Activated effector memory CD4-positive, alpha-beta T cell treated with anti-CD3 and anti-CD28 coated beads, Interleukin-2, amount 50 U/mL, for 16 hours (primary cell): ENCODE measurements at regions not wholly inside any gene's neighbourhood (a gene's known extent, or its start where the extent isn't known, plus 50 kb on each side); places are given as distances from the start of the nearest gene placed in this dataset.

Source experiments
- DNase-seq: peaks from one replicate; pipeline ENCODE4 v3.0.0-alpha.2; 2020

DNA sequence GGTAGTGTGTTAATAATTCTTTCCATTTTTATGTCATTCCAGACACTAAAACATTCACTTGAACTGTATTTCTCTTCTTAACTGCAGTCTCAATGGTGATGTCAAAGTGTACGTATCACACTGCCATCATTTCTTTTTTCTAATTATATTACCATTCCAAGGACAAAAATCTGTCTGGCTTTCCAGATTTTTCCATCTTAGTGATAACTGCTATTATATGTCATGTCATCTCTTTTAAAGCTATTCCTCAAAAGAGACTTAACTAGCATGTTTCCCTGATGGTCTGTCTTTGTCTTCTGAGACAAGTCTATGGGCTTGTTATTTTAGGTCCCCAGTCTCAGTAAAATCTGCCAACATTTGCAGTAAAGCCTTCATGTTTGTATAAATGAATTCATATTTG lies 1207.1 kb downstream of the PCDH17 start:
- DNase-seq: no peak

DNA sequence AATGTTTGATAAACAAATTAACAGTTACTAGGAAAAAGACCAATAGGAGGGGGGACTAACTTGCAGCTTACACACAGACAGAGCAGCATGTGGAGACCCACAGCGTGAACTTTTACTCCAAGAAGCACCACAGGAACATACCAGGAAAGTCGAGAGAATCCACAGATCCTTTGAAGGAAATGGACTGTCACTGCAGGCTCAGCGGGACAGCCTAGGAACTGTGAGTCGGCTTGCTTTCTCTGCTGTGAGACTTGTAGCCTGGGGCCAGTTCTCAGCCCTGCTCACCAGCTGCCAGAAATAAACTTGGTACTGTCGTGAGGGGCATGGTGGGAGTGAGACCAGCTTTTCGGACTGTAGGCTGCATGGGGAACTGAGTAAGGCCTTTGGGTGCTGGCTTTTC lies 1211.5 kb downstream of the PCDH17 start:
- no peak for DNase-seq

DNA sequence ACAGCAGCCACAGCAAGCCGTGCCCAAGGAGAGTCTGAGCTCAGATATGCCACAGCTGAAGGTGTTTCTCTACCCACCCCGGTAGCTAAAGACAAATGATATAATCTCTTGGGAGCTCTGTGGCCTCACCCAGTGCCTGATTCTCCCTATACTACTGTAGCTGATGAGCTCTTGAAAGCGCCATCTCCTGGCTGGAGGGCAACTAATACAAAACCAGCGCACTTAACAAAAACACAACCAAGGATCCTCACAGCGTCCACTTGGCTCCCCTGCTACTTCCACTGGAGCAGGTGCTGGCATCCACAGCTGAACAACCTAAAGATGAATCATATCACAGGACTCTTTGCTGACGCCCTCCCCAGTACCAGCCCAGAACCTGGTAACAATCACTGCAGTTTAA lies 1212.0 kb downstream of the PCDH17 start:
- no peak for DNase-seq

DNA sequence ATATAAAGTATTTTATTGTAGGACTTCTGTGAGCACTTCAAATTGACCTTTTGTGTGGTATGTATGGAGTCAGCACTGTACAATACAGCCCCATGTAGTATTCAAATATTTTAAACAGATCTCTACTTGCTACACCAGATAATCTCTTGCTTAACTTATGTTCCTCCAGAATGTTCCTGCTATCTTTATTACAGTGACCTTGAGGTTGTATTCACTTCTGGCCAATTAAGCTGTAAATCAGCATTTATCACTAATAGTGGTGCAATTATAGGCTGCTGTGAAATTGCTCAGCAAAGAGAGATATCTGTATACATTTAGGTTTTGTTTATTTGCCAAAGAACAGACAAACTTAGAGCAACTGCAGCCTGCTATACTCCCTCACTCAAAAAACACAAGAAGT lies 1218.6 kb downstream of the PCDH17 start:
- no peak for DNase-seq

DNA sequence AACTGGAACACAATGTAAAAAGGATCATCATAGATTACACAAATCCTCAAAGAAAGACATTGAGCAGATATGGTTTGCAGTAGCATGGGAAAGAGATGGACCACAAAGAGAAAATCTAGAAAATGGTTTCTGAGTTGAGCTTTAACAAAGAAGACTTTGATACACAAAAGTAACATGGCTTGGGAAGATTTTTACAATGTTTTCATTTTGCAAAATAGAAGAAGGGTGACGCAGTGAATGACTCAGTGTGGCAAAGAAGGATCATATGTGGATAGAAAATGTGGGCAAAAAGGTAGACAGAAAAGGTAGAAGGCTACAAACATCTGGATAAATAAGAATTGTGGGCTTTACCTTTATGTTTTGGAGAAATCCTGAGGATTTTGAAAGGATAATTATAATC lies 1220.5 kb downstream of the PCDH17 start:
- DNase-seq: no peak

DNA sequence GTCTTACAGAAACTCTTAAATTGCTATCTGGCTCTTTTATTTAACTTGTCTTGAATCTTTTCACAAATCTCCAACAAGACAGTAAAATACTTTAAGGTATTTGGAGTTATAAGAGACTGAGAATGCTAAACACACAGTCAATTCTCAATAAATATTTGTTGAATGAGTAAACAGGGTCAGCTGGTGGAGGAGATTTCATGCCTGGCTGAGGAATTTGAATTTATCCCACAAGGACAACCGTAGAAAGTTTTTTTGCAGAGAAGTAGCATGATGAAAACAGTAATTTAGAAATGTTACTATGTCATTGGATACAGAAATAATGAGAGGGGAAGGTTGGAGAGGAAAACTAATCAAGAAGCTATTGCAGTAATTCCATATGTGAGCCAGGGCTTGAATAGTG lies 1223.7 kb downstream of the PCDH17 start:
- DNase-seq: no peak

DNA sequence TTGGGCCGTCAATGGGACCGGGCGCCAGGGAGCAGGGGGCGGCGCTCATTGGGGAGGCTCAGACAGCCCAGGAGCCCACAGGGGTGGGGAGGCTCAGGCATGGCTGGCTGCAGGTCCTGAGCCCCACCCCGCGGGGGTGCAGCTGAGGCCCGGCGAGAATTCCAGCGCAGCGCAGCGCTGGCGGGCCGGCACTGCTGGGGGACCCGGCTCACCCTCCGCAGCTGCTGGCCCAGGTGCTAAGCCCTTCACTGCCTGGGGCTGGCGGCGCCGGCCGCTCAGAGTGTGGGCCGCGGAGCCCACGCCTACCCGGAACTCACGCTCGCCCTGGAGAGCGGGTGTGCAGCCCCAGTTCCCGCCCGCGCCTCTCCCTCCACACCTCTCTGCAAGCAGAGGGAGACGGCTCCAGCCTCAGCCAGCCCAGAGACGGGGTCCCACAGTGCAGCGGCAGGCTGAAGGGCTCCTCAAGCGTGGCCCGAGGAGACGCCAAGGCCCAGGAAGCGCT lies 1227.4 kb downstream of the PCDH17 start:
- DNase-seq: no peak

DNA sequence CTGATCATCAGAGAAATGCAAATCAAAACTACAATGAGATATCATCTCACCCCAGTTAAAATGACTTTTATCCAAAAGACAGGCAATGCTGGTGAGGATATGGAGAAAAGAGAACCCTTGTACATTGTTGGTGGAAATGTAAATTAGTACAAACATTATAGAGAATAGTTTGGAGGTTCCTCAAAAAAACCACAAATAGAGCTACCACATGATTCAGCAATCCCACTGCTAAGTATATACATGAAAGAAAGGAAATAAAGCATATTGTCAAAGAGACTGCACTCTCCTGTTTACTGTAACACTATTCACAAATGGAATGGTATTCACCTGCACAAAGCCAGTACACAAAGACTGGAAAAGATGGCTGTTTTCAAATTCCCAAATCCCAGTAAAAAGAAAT lies 1233.7 kb downstream of the PCDH17 start:
- no peak for DNase-seq

DNA sequence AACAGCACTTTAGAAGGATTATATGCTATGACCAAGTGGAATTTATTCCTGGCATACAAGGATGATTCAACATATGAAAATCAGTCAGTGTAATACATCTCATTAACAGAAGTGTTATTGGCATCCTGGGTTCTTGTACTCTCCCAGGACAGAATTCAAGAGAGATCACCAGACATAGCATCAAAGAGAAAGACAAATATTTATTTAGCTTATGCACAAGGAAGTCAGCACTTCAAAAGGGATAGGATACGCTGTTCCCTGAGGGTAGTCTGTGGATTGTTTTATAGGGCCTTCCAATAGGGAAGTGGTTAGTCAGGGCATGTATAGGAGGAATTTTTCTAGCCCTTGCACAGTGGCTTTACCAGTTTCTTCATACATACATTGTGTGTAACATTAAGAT lies 1238.0 kb downstream of the PCDH17 start:
- DNase-seq: no peak

DNA sequence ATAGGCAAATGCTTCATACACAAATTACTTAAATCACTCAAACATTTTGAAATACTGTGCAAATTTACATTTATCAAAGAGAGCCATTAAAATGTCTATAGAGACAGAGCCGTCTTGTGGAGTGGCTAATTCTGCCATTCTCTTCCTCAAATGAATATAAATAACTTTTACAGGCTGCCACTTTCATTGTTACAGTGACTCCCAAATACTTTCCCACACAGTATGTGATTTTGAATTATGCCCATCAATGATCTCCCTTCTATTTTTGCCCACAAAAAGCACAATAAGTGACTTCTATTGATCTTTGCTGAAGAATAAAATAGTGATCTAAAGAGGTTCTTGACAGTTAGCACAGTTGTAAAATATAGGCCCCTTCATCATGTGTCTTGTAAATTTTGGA lies 1244.9 kb downstream of the PCDH17 start:
- no peak for DNase-seq

DNA sequence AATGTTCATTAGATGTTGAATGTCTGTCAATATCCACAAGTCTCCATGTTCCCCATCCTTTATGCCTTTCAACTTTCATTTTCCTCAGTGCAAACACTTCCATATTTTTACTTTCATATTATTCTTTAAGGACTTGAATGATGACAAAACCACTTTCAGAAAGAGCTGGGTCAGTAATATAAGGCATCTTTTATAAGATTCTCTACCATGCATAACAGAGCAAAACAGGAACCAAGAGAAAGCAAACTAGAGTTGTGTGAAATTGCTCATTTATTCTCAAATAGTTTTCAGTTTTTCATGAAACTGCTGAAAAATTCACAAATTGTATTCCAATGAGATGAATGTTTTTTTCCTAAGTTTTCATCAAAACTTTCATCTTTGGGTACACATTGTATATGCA lies 1247.6 kb downstream of the PCDH17 start:
- no peak for DNase-seq

DNA sequence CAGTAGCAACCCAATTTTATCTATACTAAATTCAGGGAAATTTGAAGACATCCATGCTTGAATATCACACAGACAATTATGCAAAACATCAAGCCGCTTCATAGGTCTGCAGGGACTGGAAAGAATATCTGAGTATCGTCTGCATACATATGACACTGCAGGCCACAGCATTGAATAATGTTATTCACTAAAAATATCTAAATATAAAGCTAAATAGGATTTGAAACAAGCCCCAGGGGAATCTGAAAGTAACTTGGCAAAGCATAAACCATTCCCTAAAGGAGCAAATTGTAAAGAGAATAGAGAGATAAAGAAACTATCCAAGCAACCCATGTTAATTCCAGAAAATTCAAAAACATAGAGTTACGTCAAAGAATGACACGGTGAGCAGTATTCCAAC lies 1251.0 kb downstream of the PCDH17 start:
- DNase-seq: no peak

DNA sequence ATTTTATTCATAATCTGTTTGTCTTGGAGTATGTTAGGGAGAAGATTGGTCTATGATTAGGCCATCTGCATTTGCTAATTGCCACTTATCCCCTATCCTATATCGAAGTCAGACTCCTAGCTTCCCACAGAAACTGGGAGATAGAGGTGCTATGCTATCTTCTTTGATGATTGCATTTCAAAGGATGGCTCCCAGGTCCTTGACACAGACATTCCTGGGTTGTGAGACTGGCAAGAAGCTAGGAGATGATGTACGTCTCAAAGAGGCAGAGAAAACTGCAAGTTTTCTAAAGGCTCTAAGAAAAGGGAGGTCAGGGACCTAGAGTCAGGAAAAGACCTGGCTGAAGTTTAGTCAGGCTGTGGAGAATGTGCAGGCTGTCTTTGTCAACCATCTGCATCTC lies 1251.9 kb downstream of the PCDH17 start:
- no peak for DNase-seq

DNA sequence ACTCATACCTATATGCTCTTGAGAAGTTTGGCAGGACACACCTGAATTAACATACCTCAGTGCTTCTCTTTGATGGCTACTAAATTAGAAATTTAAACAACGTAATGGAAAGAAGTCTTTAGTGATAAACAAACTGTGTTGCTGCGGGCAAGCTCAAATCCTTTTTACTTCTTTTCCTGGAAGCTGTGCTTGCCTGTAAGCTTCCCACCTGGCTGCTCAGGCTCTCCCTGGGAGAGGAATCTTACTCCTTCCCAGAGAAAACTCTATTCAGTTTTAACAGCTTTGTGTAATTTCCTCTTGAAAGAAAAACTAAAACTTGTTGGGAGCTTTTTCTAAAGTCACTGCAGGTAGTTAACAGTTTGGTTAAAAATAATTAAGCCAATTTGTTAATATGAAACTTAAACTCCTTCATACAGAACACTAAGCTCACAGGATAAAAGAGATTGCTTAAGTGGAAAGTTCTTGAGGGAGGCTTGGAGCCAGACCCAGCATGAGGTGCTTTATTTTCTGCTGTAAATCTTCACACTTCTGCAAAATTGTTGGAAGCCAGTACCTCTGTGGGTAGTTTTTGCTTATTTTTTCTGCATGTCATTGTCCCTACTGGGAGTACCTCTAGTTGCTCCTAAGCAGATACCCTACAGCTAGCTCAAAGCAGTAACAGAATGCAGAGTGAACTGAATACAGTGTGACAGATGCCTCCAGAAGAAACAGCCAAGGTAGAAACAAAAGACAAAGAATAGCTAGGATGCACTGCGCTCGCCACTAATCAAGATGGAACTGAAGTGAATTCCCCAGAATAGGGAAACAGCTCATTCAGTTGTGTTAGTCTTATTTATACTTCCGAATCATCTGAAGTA lies 1253.0 kb downstream of the PCDH17 start:
- DNase-seq: no peak

DNA sequence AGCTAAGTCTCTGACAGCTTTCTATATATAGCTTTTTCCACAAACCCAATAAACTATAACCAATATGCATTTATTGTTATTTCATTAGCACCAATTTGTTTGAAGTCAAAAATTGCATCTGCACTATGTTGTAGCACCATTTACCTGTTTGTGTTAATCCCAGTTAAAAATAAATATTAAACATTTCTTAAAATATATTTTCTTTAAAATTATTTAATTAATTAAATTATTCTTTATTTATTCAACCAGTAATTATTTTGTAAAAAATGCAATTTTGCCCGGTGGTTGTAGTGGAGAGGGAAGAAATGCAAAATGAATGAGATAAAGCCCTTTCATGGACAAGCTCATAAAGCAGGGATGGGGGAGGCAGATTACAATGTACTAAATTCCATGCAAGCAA lies 1257.9 kb downstream of the PCDH17 start:
- DNase-seq: no peak

DNA sequence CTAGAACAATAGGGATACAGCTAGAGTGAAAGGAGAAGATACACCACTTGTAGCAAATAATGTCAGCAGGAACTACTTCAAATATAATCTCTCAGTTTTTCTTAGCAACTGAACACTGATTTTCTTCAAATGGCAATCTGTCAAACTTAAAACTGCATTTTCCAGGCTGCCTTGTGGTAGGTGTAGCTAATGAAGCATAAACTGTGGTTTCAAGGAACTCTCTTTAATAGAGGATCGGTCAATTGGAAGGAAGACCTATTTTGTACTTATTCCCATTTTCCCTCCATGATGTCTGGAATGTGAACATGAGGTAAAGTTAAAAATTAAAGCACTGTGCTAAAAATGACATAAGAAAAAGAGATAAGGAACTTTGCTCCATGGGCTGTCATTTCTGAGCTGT lies 1261.9 kb downstream of the PCDH17 start:
- DNase-seq: no peak

DNA sequence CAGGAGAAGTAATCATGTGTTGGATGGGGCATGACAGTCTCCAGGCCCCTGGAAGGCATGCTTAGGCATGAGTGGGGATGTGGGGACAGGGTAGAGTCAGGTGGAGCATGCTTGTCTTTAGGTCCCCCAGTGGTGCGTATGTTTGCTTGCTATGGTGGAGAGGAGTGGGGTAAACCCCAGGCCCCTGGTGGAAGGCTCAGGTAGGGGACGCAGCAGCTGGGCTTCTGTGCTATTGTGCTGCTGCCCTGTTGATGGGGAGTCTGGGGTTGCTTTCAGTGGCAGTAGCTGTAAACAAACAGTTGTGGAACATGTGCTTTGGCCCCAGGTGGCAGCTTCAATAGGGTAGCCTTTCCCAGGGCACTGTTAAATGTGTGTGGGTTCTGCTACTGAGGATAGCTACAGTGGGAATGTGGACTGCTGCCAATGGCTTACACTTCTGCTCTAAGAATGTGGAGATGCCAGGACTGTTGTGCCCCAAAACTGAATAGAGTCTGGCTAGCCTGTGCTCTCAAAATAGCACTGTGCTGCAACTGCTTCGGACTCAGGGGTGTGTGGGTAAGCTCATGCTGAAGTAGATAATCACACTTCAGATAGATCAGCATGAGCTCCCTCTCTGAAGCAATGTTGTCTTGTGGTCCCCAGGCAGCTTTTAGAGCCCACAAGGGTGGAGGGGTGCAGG lies 1257.3 kb downstream of the DIAPH3 start:
- no peak for DNase-seq

DNA sequence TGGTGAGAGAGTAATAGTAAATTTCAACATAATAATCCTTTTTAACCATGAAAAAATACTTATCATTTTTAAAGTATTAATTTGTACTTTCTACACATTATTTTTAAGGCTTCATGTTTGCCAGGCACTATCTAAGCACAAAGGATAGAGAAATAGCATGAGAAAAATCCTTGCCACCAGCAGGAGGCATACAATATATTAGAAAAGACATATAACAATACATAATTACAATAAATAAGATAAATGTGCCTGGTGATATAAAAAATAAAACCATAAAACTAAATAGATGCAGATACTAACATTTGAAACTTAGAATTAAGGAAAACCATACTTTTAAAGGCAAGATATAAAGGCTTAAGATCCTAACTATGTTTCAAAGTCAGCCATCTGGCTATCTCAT lies 1256.4 kb downstream of the DIAPH3 start:
- no peak for DNase-seq

DNA sequence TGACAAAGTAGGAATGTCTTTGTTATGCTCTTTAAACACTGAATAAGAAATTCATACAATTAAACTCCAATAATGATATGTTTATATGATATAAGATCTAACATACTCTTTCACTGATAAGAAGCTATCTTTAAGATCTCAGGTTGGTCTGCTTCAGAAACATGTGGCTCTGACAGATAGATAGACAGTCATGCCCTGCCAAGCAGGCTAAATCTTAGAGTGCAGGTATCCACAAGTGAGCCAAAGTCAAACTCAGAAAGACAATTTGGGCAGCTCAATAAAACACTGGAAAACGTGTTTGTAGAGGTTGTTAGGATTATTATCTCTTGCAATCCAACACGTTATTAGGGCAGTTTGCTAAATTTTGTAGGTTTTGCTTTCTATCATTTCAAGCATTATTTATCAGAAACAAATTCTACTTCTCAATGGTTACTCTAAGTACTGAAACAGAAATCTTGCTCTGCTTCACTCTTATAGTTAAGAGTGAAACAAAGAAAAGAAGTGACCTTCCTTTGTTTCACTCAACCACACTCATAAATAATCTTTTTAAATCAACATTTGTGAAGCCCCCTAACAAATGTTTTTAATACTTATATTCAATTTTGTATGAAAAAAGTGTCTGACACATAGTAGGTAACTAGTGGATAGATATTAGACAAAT lies 1255.6 kb downstream of the DIAPH3 start:
- DNase-seq: no peak

DNA sequence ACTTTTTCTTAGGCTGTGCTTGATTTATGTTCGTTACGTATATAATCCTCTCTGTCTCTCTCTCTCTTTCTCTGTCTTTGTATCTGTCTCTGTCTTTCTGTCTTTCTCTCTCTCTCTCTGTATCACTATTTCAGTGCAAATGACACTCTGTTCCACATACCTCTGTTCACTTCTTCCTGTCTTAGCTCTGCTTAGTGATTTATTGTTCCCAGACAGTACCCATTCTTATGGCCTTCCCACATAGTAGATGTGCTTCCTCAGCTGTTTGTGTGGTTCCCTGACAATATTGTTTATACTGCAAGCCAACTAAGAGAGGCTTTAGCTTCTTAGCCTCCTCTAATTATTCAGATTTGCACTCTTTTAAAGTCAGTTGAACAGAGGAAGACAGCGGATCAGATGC lies 1244.2 kb downstream of the DIAPH3 start:
- no peak for DNase-seq

DNA sequence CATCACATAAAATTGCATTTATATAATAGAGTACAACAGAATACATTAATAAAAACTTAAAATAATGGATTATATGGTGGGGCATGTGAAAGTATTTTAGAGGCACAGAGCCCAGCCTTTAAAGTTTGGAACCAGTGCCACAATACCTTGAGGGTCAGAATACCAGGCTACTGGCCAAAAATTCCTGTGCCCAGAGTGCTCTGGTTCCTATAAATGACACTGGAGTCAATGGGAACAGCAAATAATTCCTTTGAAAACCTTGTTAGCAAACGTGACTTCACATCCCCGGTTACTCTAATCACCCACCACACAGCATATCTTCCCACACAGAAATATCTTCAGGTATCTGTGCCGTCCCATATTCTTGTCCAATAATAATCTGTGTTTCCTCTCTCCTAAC lies 1242.6 kb downstream of the DIAPH3 start:
- DNase-seq: no peak

DNA sequence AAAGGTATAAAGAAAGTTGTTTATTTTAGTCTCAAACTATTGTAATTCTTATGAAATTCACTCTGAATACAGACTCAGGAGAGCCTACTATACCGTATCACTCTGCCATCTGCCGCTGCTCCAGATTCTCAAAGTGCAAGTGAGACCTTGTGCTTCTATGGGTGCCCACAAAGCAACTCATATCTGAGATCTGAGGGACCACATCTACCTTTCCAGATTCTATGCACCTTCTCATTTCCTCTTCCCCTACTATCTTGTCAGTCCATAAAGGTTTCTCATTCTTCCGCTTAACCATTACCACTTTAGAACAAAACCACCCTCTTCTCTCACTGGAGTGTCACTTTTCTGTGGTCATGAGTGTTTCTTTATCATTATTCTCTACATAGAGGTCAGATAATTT lies 1236.9 kb downstream of the DIAPH3 start:
- DNase-seq: no peak

DNA sequence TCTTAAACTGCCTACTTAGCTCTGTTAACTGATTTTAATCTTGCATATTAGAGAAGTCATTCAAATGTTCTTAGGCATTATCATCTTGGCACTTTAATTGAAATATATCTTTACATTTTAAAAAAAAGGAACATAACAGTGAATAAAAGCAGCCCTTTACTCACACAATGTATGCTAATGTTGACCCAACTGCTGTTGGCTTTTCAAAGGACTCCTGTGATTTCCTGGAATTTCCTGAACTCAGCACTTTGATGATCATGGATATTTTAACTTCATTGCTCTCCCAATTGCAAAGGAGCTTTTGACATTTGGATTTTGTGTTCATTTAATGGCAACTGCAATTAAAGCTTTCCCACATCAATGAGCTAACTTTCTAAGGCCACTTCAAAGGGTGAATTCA lies 1230.3 kb downstream of the DIAPH3 start:
- DNase-seq: no peak

DNA sequence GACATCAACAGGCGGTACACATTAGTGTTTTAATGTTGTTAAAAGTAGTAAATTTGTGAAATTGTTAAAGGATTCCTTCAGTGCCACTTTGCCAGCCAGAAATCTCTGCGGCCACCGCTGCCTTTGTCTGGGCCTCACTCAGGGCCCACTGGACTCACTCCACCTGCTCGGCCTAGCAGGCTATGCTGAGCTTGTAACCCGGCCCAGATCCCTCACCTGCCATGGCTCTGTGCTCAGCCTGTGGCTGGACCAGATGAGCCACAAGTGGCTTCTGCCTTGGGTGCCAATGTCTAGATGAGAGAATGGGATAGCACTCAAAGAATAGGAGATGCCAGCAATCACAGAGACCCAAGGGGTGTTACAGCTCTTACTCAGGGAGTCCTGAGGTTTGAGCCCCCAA lies 1228.0 kb downstream of the DIAPH3 start:
- no peak for DNase-seq
